Endothelial cell of umbilical vein (primary cell): ENCODE measurements at regions not wholly inside any gene's neighbourhood (a gene's known extent, or its start where the extent isn't known, plus 50 kb on each side); places are given as distances from the start of the nearest gene placed in this dataset.

ENCODE experiments used
- BruUV-seq: library from RNA; stranded (reverse); fragments of 400-500 nt; replicated peaks from 2 replicates; lab custom pipeline; 2021; lab: Mats Ljungman, UMichigan
- CTCF ChIA-PET: fragments of 300-600, 350-600 bp; sonication (Branson Sonifier 250); formaldehyde crosslinking; loops from one replicate; lab custom pipeline; 2021; ENCODE audit warnings: antibody characterized with exemption, inconsistent platforms; lab: Charles Lee
- POLR2A ChIA-PET: fragments of 300-600, 350-600 bp; sonication (Branson Sonifier 250); formaldehyde crosslinking; loops from one replicate; lab custom pipeline; 2021; ENCODE audit warnings: antibody characterized with exemption, inconsistent platforms; lab: Charles Lee
- DNase-seq: peaks from one replicate; pipeline ENCODE4 v3.0.0-alpha.2; 2011; ENCODE audit warnings: low read depth, low spot score
- FAIRE-seq: peaks from 2 replicates; lab custom pipeline; 2011; peaks lifted over from hg19 to GRCh38; lab: Jason Lieb, UNC
- H2AFZ ChIP-seq: 2 replicates; pipeline ENCODE4 v1.6.0; 2012; ENCODE audit warnings: low read depth, low read length, control low read depth, inconsistent platforms
- H3K27ac ChIP-seq: 2 replicates; pipeline ENCODE4 v1.5.1; 2011; ENCODE audit warnings: low read depth, mild to moderate bottlenecking, control low read depth, low read length, moderate library complexity; ENCODE audit not compliant: insufficient read depth
- H3K27me3 ChIP-seq, 2 experiments: 2 replicates each; pipeline versions ENCODE4 v1.6.0 to v1.6.1; 2011; ENCODE audit warnings: low read length in 2 of 2, mixed read lengths in 1 of 2; ENCODE audit not compliant: control insufficient read depth in 2 of 2, insufficient read depth in 2 of 2
- H3K36me3 ChIP-seq, 2 experiments: 2 replicates in 1 of 2; 3 replicates in 1 of 2; pipeline ENCODE4 v1.5.1; 2011; ENCODE audit warnings: low read length in 2 of 2, mild to moderate bottlenecking in 1 of 2, moderate library complexity in 1 of 2; ENCODE audit not compliant: control insufficient read depth in 2 of 2, insufficient read depth in 2 of 2; ENCODE audit errors: extremely low read depth in 1 of 2
- H3K4me1 ChIP-seq: 3 replicates; pipeline ENCODE4 v1.5.1; 2011; ENCODE audit warnings: mild to moderate bottlenecking, low read length; ENCODE audit not compliant: control insufficient read depth, insufficient read depth; ENCODE audit errors: extremely low read depth
- H3K4me2 ChIP-seq: 2 replicates; pipeline ENCODE4 v1.6.1; 2011; ENCODE audit warnings: low read length, control low read depth, mixed read lengths; ENCODE audit not compliant: insufficient read depth
- H3K4me3 ChIP-seq, 3 experiments: fragments of 200-600 bp in 1 of 3; sonication (generic), shearing (Covaris generic) in 1 of 3; replicated peaks in 1 of 3; 2 replicates each; pipeline ENCODE4 v1.5.1; 2011 to 2016; ENCODE audit warnings: control low read depth in 3 of 3, low read length in 3 of 3, mild to moderate bottlenecking in 2 of 3, inconsistent platforms in 1 of 3, low read depth in 1 of 3, moderate library complexity in 1 of 3; ENCODE audit not compliant: insufficient read depth in 1 of 3
- H3K79me2 ChIP-seq: 2 replicates; pipeline ENCODE4 v1.6.0; 2012; ENCODE audit warnings: low read length, inconsistent platforms; ENCODE audit not compliant: control insufficient read depth, insufficient read depth
- H3K9ac ChIP-seq: replicated peaks from 2 replicates; pipeline ENCODE3; 2011; ENCODE audit warnings: low read length, control low read depth; ENCODE audit not compliant: insufficient read depth; ENCODE audit errors: extremely low read depth
- H3K9me1 ChIP-seq: replicated peaks from 3 replicates; pipeline ENCODE4 v1.6.0; 2011; ENCODE audit warnings: mild to moderate bottlenecking, low read length; ENCODE audit not compliant: control insufficient read depth, insufficient read depth; ENCODE audit errors: extremely low read depth
- H3K9me3 ChIP-seq: replicated peaks from 2 replicates; pipeline ENCODE4 v1.5.1; 2012; ENCODE audit warnings: low read length, inconsistent platforms; ENCODE audit not compliant: control insufficient read depth, insufficient read depth
- H4K20me1 ChIP-seq: replicated peaks from 2 replicates; pipeline ENCODE3; 2011; ENCODE audit warnings: mild to moderate bottlenecking, low read length; ENCODE audit not compliant: control insufficient read depth, insufficient read depth; ENCODE audit errors: extremely low read depth
- EZH2 ChIP-seq: IDR thresholded peaks from 2 replicates; pipeline ENCODE4 v1.6.1; 2012; ENCODE audit warnings: borderline replicate concordance, low read depth, mild to moderate bottlenecking, moderate library complexity, low read length, inconsistent platforms; ENCODE audit not compliant: severe bottlenecking
- FOS ChIP-seq: IDR thresholded peaks from 2 replicates; pipeline ENCODE4 v1.6.1; 2011; ENCODE audit warnings: mild to moderate bottlenecking, low read length, moderate library complexity, borderline replicate concordance; ENCODE audit not compliant: insufficient read depth
- GATA2 ChIP-seq: IDR thresholded peaks from 2 replicates; pipeline ENCODE4 v1.7.0; 2011; ENCODE audit warnings: low read depth, mild to moderate bottlenecking, moderate library complexity, mixed read lengths, low read length; ENCODE audit not compliant: insufficient read length, insufficient read depth
- JUN ChIP-seq: IDR thresholded peaks from 2 replicates; pipeline ENCODE4 v1.6.1; 2011; ENCODE audit warnings: borderline replicate concordance, low read depth; ENCODE audit not compliant: insufficient read length, insufficient read depth
- MYC ChIP-seq: IDR thresholded peaks from one replicate; pipeline ENCODE4 v1.6.1; 2011; ENCODE audit warnings: mild to moderate bottlenecking, low read depth, low read length
- POLR2A ChIP-seq: IDR thresholded peaks from 2 replicates; pipeline ENCODE4 v1.6.1; 2012; ENCODE audit warnings: low read depth, mild to moderate bottlenecking, control low read depth, low read length
- POLR2AphosphoS5 ChIP-seq: IDR thresholded peaks from 2 replicates; pipeline ENCODE4 v1.6.1; 2012; ENCODE audit warnings: low read depth, mild to moderate bottlenecking, control low read depth, low read length, moderate library complexity; ENCODE audit not compliant: insufficient read depth
- dilution Hi-C: fragments of 300-500 bp; cut with MboI; formaldehyde crosslinking; loops from one replicate; pipeline ENCODE4 v1.15.0; 2019; ENCODE audit warnings: low sequenced_read_pairs; ENCODE audit not compliant: extremely low pct_ligation_motif_present
- intact Hi-C: fragments of 100-400 bp; cut with micrococcal nuclease; formaldehyde crosslinking; loops from one replicate; pipeline ENCODE4 v1.10.0; 2022
- TF ChIP-seq, protein P1 (sequence below), 2 donors: IDR thresholded peaks; 1 replicate in 1 of 2; 2 replicates in 1 of 2; pipeline ENCODE4 v1.5.1; 2011; ENCODE audit warnings: low read length in 2 of 2, mild to moderate bottlenecking in 2 of 2, moderate library complexity in 2 of 2, control low read depth in 1 of 2, inconsistent platforms in 1 of 2, low read depth in 1 of 2; ENCODE audit not compliant: insufficient read depth in 1 of 2; ENCODE audit errors: extremely low read depth in 1 of 2
- TF ChIP-seq, protein P2 (sequence below): IDR thresholded peaks from 2 replicates; pipeline ENCODE4 v1.6.1; 2011; ENCODE audit not compliant: insufficient read depth, insufficient read length

GRCh38 chr1:229897501-229897900 lies 169.5 kb upstream of the GALNT2 start:
- Histone ChIP-seq H3K9me1 (no peaks in the 10 kb centered on the region), H4K20me1 (no peaks in the 10 kb centered on the region), H3K9me3 (no peaks in the 10 kb centered on the region), H3K27me3 (no peaks in the 10 kb centered on the region), H3K9ac (no peak overlapping the region), H2AFZ (no peak overlapping the region), H3K27ac (no peak overlapping the region), H3K36me3 (no peaks in the 10 kb centered on the region), H3K4me3 (no peak overlapping the region), H3K79me2 (no peaks in the 10 kb centered on the region), H3K4me2 (no peak overlapping the region), H3K4me1 (no peaks in the 10 kb centered on the region)
- POLR2A ChIA-PET = no interaction called here
- intact Hi-C loops (loop anchor here (10.0 kb wide), 1 partner anchor 417 kb away; no protein-coding TSS in a partner anchor), dilution Hi-C loops (no loop called here)
- FAIRE-seq (no peak), DNase-seq (no peak)
- CTCF ChIA-PET = no interaction called here
- no peak for TF ChIP-seq FOS
- TF ChIP-seq POLR2AphosphoS5 = no peak
- TF ChIP-seq, protein P1, sequence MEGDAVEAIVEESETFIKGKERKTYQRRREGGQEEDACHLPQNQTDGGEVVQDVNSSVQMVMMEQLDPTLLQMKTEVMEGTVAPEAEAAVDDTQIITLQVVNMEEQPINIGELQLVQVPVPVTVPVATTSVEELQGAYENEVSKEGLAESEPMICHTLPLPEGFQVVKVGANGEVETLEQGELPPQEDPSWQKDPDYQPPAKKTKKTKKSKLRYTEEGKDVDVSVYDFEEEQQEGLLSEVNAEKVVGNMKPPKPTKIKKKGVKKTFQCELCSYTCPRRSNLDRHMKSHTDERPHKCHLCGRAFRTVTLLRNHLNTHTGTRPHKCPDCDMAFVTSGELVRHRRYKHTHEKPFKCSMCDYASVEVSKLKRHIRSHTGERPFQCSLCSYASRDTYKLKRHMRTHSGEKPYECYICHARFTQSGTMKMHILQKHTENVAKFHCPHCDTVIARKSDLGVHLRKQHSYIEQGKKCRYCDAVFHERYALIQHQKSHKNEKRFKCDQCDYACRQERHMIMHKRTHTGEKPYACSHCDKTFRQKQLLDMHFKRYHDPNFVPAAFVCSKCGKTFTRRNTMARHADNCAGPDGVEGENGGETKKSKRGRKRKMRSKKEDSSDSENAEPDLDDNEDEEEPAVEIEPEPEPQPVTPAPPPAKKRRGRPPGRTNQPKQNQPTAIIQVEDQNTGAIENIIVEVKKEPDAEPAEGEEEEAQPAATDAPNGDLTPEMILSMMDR (IDR thresholded peaks at IDR 0.05; ENCODE audit: extremely low read depth in 1 of 2, insufficient read depth in 1 of 2, low read depth in 1 of 2, low read length in 2 of 2) = no peak
- TF ChIP-seq MYC = no peak
- TF ChIP-seq EZH2 = no peak
- TF ChIP-seq, protein P2, sequence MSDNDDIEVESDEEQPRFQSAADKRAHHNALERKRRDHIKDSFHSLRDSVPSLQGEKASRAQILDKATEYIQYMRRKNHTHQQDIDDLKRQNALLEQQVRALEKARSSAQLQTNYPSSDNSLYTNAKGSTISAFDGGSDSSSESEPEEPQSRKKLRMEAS = no peak
- TF ChIP-seq JUN = no peak
- TF ChIP-seq POLR2A = no peak
- TF ChIP-seq GATA2 = no peak
- no TSS peak for BruUV-seq
